Thyroid gland (tissue), 4 donors: ENCODE measurements at regions not wholly inside any gene's neighbourhood (a gene's known extent, or its start where the extent isn't known, plus 50 kb on each side); places are given as distances from the start of the nearest gene placed in this dataset.

Source experiments
- DNase-seq, 2 donors: peaks; one replicate each; pipeline ENCODE4 v3.0.0-alpha.2; 2019
- H3K27ac ChIP-seq, 3 donors: fragments of 200-600 bp; sonication (generic); 1 replicate in 2 of 3; 2 replicates in 1 of 3; pipeline ENCODE4 v1.5.1; 2016 to 2019; ENCODE audit warnings: mild to moderate bottlenecking in 1 of 3, moderate library complexity in 1 of 3
- H3K27me3 ChIP-seq: fragments of 200-600 bp; sonication (generic); one replicate; pipeline ENCODE4 v1.5.1; 2019
- H3K36me3 ChIP-seq, 2 donors: fragments of 200-600 bp; sonication (generic); one replicate each; pipeline ENCODE4 v1.5.1; 2016 to 2019
- H3K4me1 ChIP-seq, 2 donors: fragments of 200-600 bp; sonication (generic); one replicate each; pipeline ENCODE4 v1.5.1; 2017 to 2019
- H3K4me3 ChIP-seq, 3 donors: fragments of 200-600 bp; sonication (generic); replicated peaks in 1 of 3; 1 replicate in 2 of 3; 2 replicates in 1 of 3; pipeline ENCODE4 v1.5.1; 2016; ENCODE audit warnings: mild to moderate bottlenecking in 1 of 3
- H3K9me3 ChIP-seq: fragments of 200-600 bp; sonication (generic); one replicate; pipeline ENCODE4 v1.5.1; 2017
- POLR2A ChIP-seq, 2 donors: fragments of 450-650 bp; IDR thresholded peaks; one replicate each; pipeline ENCODE4 v1.6.1; 2017; ENCODE audit warnings: antibody characterized with exemption in 2 of 2, mild to moderate bottlenecking in 2 of 2, moderate library complexity in 1 of 2
- WGBS, 2 donors: methylation state at CpG; one replicate each; pipeline ENCODE4 v1.1.5; 2017; 5-methylcytosine and 5-hydroxymethylcytosine counted together
- intact Hi-C: fragments of 100-400 bp; cut with DNase I; formaldehyde crosslinking; loops from one replicate; pipeline ENCODE4 v1.15.1; 2023
- TF ChIP-seq, protein P1 (sequence below), 6 experiments: fragments of 200-600 bp in 3 of 6; fragments of 450-650 bp in 3 of 6; sonication (generic) in 3 of 6; IDR thresholded peaks; one replicate each; pipeline ENCODE4 v1.5.1; 2016 to 2019; ENCODE audit warnings: antibody characterized with exemption in 6 of 6, mild to moderate bottlenecking in 2 of 6, inconsistent platforms in 1 of 6, moderate library complexity in 1 of 6

DNA sequence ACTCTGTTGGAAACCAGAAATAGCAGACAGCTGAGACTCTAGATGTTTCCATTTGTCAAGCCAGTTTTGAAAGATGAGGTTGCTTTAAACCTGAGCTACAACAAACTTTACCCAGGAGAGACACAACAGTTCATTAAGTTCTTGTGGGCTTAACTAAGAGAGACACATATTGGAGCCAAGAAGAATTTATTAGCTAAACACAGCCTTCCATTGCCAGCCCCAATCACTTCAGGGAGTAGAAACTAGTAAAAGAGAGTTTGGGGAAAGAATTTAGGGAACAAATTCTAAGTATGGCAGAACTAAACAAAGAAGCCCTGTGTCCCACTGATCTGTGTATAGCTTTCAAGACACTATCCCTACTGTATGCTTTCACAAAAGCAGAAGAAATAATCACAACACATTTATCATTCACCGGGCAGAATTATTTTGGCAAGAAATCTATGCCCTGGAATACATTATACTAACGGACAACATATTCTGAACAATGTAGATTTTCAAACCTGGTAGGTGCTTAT is 87.3 kb upstream of the KAZN start:
- Histone ChIP-seq H3K27me3 (no peaks in the 10 kb centered on the region), H3K4me3 (no peak overlapping the region), H3K27ac (no peak overlapping the region), H3K36me3 (no peaks in the 10 kb centered on the region), H3K4me1 (no peaks in the 10 kb centered on the region), H3K9me3 (no peaks in the 10 kb centered on the region)
- intact Hi-C loops: no loop called here
- no peak for DNase-seq
- TF ChIP-seq, protein P1, sequence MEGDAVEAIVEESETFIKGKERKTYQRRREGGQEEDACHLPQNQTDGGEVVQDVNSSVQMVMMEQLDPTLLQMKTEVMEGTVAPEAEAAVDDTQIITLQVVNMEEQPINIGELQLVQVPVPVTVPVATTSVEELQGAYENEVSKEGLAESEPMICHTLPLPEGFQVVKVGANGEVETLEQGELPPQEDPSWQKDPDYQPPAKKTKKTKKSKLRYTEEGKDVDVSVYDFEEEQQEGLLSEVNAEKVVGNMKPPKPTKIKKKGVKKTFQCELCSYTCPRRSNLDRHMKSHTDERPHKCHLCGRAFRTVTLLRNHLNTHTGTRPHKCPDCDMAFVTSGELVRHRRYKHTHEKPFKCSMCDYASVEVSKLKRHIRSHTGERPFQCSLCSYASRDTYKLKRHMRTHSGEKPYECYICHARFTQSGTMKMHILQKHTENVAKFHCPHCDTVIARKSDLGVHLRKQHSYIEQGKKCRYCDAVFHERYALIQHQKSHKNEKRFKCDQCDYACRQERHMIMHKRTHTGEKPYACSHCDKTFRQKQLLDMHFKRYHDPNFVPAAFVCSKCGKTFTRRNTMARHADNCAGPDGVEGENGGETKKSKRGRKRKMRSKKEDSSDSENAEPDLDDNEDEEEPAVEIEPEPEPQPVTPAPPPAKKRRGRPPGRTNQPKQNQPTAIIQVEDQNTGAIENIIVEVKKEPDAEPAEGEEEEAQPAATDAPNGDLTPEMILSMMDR (IDR thresholded peaks at IDR 0.05): no peak
- no peak for TF ChIP-seq POLR2A (IDR thresholded peaks at IDR 0.05)
- WGBS, 2 donors: 86 to 97% methylated on average over 2 of the region's 2 CpGs

DNA sequence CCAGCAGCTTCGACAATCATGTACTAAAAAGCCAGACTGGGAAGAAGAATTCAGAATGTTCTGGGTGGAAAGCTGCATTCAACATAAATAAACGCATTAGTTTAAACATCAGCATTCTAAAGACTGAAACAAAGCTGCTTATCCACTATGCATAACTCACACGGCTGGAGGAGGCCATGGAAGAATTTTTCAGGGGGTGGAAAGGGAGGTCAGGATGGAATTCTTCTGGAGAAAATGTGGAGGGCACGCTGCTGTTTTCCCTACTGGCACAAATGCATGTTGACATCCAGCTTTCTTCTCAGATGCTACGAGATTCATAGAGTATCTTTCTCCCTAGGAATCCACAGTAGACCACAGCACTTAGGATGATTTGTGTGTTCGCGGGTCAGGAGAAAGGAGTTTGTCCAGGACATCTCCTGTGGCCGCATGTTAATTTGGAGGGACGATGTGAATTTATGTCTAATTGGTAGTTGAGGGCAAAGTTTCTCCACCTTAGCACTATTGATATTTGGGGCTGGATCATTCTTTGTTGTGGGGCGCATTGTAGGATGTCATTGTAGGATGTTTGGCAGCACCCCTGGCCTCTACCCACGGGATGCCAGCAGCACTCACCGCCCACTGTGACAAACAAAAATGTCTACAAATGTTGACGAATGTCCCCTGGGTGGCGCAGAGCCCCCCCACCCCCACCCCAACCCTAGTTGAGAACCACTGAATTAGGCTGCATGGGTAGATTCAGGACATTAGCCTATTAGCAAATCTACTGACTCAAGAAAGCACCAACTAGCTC is 86.5 kb upstream of the KAZN start:
- H3K4me3 ChIP-seq: no peak overlapping the region
- intact Hi-C loops: no loop called here
- no peaks in the 10 kb centered on the region for H3K27me3 ChIP-seq
- no peaks in the 10 kb centered on the region for H3K36me3 ChIP-seq
- DNase-seq: no peak
- no peaks in the 10 kb centered on the region for H3K4me1 ChIP-seq
- H3K9me3 ChIP-seq: no peaks in the 10 kb centered on the region
- no peak overlapping the region for H3K27ac ChIP-seq
- TF ChIP-seq, protein P1 (IDR thresholded peaks at IDR 0.05): no peak
- TF ChIP-seq POLR2A (IDR thresholded peaks at IDR 0.05): no peak
- WGBS, 2 donors: 83 to 84% methylated on average over 13 to 14 of the region's 14 CpGs

DNA sequence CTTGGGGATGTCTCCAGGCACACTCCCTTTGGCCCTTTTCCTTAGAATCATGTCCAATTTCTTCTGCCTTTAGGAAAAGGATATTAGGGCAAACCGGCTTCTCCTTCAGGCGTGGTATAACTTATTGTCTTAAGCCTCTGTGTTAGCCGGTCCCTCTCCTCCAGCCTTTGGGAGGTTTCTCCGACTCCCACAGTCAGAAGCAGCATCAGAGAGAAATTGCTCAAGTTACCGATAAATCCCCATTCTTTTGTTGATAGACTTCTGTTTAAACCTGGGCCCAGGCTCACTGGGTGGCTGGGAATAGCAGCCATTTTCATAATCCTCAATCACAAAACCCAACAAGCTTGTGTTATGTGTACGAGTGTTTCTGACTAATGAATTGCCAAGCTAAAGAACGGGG is 85.4 kb upstream of the KAZN start:
- no peaks in the 10 kb centered on the region for H3K36me3 ChIP-seq
- no peak overlapping the region for H3K27ac ChIP-seq
- H3K4me3 ChIP-seq: no peak overlapping the region
- DNase-seq: no peak
- TF ChIP-seq, protein P1 (IDR thresholded peaks at IDR 0.05): no peak
- no peak for TF ChIP-seq POLR2A (IDR thresholded peaks at IDR 0.05)
- H3K27me3 ChIP-seq: no peaks in the 10 kb centered on the region
- intact Hi-C loops: no loop called here
- H3K9me3 ChIP-seq: no peaks in the 10 kb centered on the region
- H3K4me1 ChIP-seq: no peaks in the 10 kb centered on the region
- 82 to 93% methylated on average over 7 of the region's 7 CpGs for WGBS, 2 donors

DNA sequence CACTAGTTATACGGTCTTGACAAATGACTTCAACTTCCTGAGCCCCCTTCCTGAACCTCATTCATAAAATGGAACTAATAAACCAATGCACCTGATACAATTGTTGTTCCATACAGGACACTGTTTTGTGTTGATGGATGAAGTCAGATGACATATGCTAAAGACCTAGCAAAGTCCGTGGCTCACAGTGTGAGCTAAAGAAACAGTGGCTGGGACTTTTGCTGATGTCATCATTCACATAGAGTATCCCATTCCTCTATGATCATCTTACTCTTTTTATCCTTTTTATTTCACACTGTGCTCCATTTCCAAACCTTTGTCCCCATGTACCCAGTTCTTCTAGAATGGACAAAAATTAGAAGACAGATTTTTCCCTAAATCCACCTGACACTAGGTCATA is 83.7 kb upstream of the KAZN start:
- Histone ChIP-seq H3K9me3 (no peaks in the 10 kb centered on the region), H3K4me3 (no peak overlapping the region), H3K36me3 (no peaks in the 10 kb centered on the region), H3K4me1 (no peaks in the 10 kb centered on the region), H3K27me3 (no peaks in the 10 kb centered on the region), H3K27ac (no peak overlapping the region)
- DNase-seq: no peak
- intact Hi-C loops: no loop called here
- 71 to 84% methylated on average over 2 of the region's 2 CpGs for WGBS, 2 donors
- TF ChIP-seq, protein P1 (IDR thresholded peaks at IDR 0.05): no peak
- no peak for TF ChIP-seq POLR2A (IDR thresholded peaks at IDR 0.05)
